ENCODE measurements at regions not wholly inside any gene's neighbourhood (a gene's known extent, or its start where the extent isn't known, plus 50 kb on each side); places are given as distances from the start of the nearest gene placed in this dataset.

- Histone ChIP-seq H3K9me1 (ENCODE audit: control insufficient read depth, extremely low read depth, insufficient read depth, low read length) (no peaks in the 10 kb centered on the region), H3K27ac (ENCODE audit: control insufficient read depth, insufficient read depth, low read length) (no peak overlapping the region), H3K36me3 (ENCODE audit: control insufficient read depth in 2 of 2, extremely low read depth in 1 of 2, insufficient read depth in 2 of 2, low read length in 2 of 2) (no peaks in the 10 kb centered on the region), H3K9ac (ENCODE audit: control insufficient read depth, extremely low read depth, insufficient read depth, low read length) (no peak overlapping the region), H3K9me3 (ENCODE audit: control insufficient read depth, low read depth, low read length) (no peaks in the 10 kb centered on the region), H3K4me2 (ENCODE audit: control insufficient read depth, extremely low read depth, insufficient read depth, low read depth, low read length) (no peak overlapping the region), H2AFZ (ENCODE audit: control insufficient read depth, low read length) (no peak overlapping the region), H4K20me1 (ENCODE audit: control insufficient read depth, extremely low read depth, insufficient read depth, low read length) (no peaks in the 10 kb centered on the region), H3K79me2 (ENCODE audit: control insufficient read depth, insufficient read depth, low read length) (no peaks in the 10 kb centered on the region), H3K27me3 (ENCODE audit: control insufficient read depth, extremely low read depth, insufficient read depth, low read length) (no peaks in the 10 kb centered on the region), H3K4me3 (ENCODE audit: control insufficient read depth in 2 of 3, extremely low read depth in 1 of 3, insufficient read depth in 2 of 3, low read depth in 1 of 3, low read length in 3 of 3) (no peak overlapping the region), H3K4me1 (ENCODE audit: control insufficient read depth, extremely low read depth, insufficient read depth, low read length) (no peaks in the 10 kb centered on the region)
- DNase-seq (ENCODE audit: low read depth, low spot score) = no peak
- dilution Hi-C loops (cut with MboI; ENCODE audit: extremely low pct_ligation_motif_present, low sequenced_read_pairs) = no loop called here
- TF ChIP-seq EZH2 (IDR thresholded peaks at IDR 0.05; ENCODE audit: low read length) (no peak), CTCF (optimal IDR thresholded peaks at IDR 0.05 in 1 of 3, IDR thresholded peaks at IDR 0.05 in 1 of 3, conservative IDR thresholded peaks at IDR 0.05 in 1 of 3; ENCODE audit: extremely low read depth in 1 of 3, insufficient read depth in 2 of 3, low read length in 3 of 3) (no peak)
- FAIRE-seq = no peak
These were observed 291.5 kb downstream of the PTH2R start for GRCh38 chr2:208698114-208698513.

- Histone ChIP-seq H3K27ac (ENCODE audit: control insufficient read depth, insufficient read depth, low read length) (no peak overlapping the region), H4K20me1 (ENCODE audit: control insufficient read depth, extremely low read depth, insufficient read depth, low read length) (no peaks in the 10 kb centered on the region), H3K79me2 (ENCODE audit: control insufficient read depth, insufficient read depth, low read length) (no peaks in the 10 kb centered on the region), H3K36me3 (ENCODE audit: control insufficient read depth in 2 of 2, extremely low read depth in 1 of 2, insufficient read depth in 2 of 2, low read length in 2 of 2) (no peaks in the 10 kb centered on the region), H3K4me1 (ENCODE audit: control insufficient read depth, extremely low read depth, insufficient read depth, low read length) (no peaks in the 10 kb centered on the region), H3K9me3 (ENCODE audit: control insufficient read depth, low read depth, low read length) (no peaks in the 10 kb centered on the region), H3K27me3 (ENCODE audit: control insufficient read depth, extremely low read depth, insufficient read depth, low read length) (no peaks in the 10 kb centered on the region), H2AFZ (ENCODE audit: control insufficient read depth, low read length) (no peak overlapping the region), H3K4me3 (ENCODE audit: control insufficient read depth in 2 of 3, extremely low read depth in 1 of 3, insufficient read depth in 2 of 3, low read depth in 1 of 3, low read length in 3 of 3) (no peak overlapping the region), H3K4me2 (ENCODE audit: control insufficient read depth, extremely low read depth, insufficient read depth, low read depth, low read length) (no peak overlapping the region), H3K9ac (ENCODE audit: control insufficient read depth, extremely low read depth, insufficient read depth, low read length) (no peak overlapping the region), H3K9me1 (ENCODE audit: control insufficient read depth, extremely low read depth, insufficient read depth, low read length) (no peaks in the 10 kb centered on the region)
- dilution Hi-C loops (cut with MboI; ENCODE audit: extremely low pct_ligation_motif_present, low sequenced_read_pairs) = no loop called here
- no peak for FAIRE-seq
- no peak for DNase-seq (ENCODE audit: low read depth, low spot score)
- TF ChIP-seq EZH2 (IDR thresholded peaks at IDR 0.05; ENCODE audit: low read length) (no peak), CTCF (optimal IDR thresholded peaks at IDR 0.05 in 1 of 3, IDR thresholded peaks at IDR 0.05 in 1 of 3, conservative IDR thresholded peaks at IDR 0.05 in 1 of 3; ENCODE audit: extremely low read depth in 1 of 3, insufficient read depth in 2 of 3, low read length in 3 of 3) (no peak)
These were observed 301.9 kb downstream of the PTH2R start for GRCh38 chr2:208708486-208708885.

Measured in keratinocyte (primary cell).